Activated CD8-positive, alpha-beta T cell treated with anti-CD3 and anti-CD28 coated beads for 36 hours (primary cell): ENCODE measurements at regions not wholly inside any gene's neighbourhood (a gene's known extent, or its start where the extent isn't known, plus 50 kb on each side); places are given as distances from the start of the nearest gene placed in this dataset.

ENCODE experiments used
- ATAC-seq: fragments of 200-7000 bp; cut with Tn5 transposase; one replicate; pipeline ENCODE4 v1.10.0; 2021; ENCODE audit warnings: mild to moderate bottlenecking, moderate library complexity
- CTCF ChIA-PET: fragments of 350-600 bp; sonication (Branson Sonifier 250); formaldehyde crosslinking; loops from one replicate; lab custom pipeline; 2021; ENCODE audit warnings: antibody characterized with exemption; lab: Charles Lee
- POLR2A ChIA-PET: fragments of 350-600 bp; sonication (Branson Sonifier 250); formaldehyde crosslinking; loops from one replicate; lab custom pipeline; 2021; ENCODE audit warnings: antibody characterized with exemption; lab: Charles Lee
- DNase-seq: peaks from one replicate; pipeline ENCODE4 v3.0.0-alpha.2; 2020
- H3K27ac Mint-ChIP-seq: one replicate; pipeline ENCODE4 v1.8.0; 2021; ENCODE audit warnings: mild to moderate bottlenecking, mixed read lengths
- H3K27me3 Mint-ChIP-seq: one replicate; pipeline ENCODE4 v1.8.0; 2021; ENCODE audit warnings: mixed read lengths
- H3K36me3 Mint-ChIP-seq: one replicate; pipeline ENCODE4 v1.8.0; 2021; ENCODE audit warnings: low read depth, mixed read lengths
- H3K4me1 Mint-ChIP-seq: one replicate; pipeline ENCODE4 v1.8.0; 2021; ENCODE audit warnings: low read depth, mixed read lengths
- H3K4me3 Mint-ChIP-seq: one replicate; pipeline ENCODE4 v1.8.0; 2021; ENCODE audit warnings: mild to moderate bottlenecking, moderate library complexity, mixed read lengths
- H3K9me3 Mint-ChIP-seq: one replicate; pipeline ENCODE4 v1.8.0; 2021; ENCODE audit warnings: mixed read lengths
- intact Hi-C: fragments of 100-400 bp; cut with micrococcal nuclease; formaldehyde crosslinking; loops from one replicate; pipeline ENCODE4 v1.10.0; 2022
- TF ChIP-seq, protein P1 (sequence below): fragments of 200-600 bp; IDR thresholded peaks from one replicate; pipeline ENCODE4 v1.8.0; 2022; ENCODE audit warnings: antibody characterized with exemption, mild to moderate bottlenecking

- Mint-ChIP-seq H3K9me3 (no peaks in the 10 kb centered on the region), H3K27me3 (peaks cover 5% of the 10 kb centered on the region), H3K4me1 (no peaks in the 10 kb centered on the region), H3K36me3 (no peaks in the 10 kb centered on the region), H3K4me3 (no peak overlapping the region), H3K27ac (no peak overlapping the region)
- CTCF ChIA-PET: no interaction called here
- POLR2A ChIA-PET: no interaction called here
- DNase-seq (no peak), ATAC-seq (no peak)
- TF ChIP-seq, protein P1, sequence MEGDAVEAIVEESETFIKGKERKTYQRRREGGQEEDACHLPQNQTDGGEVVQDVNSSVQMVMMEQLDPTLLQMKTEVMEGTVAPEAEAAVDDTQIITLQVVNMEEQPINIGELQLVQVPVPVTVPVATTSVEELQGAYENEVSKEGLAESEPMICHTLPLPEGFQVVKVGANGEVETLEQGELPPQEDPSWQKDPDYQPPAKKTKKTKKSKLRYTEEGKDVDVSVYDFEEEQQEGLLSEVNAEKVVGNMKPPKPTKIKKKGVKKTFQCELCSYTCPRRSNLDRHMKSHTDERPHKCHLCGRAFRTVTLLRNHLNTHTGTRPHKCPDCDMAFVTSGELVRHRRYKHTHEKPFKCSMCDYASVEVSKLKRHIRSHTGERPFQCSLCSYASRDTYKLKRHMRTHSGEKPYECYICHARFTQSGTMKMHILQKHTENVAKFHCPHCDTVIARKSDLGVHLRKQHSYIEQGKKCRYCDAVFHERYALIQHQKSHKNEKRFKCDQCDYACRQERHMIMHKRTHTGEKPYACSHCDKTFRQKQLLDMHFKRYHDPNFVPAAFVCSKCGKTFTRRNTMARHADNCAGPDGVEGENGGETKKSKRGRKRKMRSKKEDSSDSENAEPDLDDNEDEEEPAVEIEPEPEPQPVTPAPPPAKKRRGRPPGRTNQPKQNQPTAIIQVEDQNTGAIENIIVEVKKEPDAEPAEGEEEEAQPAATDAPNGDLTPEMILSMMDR: no peak
- intact Hi-C loops: no loop called here
Measured at GRCh38 chr15:86006546-86006945, 73.1 kb upstream of the AGBL1 start.

DNA sequence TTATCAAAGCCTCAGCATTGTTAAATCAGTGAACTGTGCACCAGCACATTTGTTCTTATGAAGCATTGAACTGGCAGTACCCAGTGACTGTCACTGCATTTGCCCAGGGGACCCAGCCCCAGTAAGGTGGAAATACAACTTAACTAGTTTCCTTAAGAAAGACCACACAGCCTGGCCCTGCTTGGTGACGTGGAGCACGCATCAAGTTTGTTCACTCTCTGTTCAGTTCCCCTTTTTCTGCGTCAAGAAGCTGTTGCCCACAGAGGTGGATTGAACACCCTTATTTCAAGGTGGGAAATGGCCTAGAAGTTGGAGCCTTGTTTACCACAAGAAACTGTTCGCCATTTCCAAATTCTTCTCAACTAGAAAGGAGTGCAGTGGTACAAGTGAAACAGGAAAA is 69.9 kb upstream of the AGBL1 start:
- intact Hi-C loops: no loop called here
- no peaks in the 10 kb centered on the region for H3K36me3 Mint-ChIP-seq
- ATAC-seq: no peak
- TF ChIP-seq, protein P1: no peak
- CTCF ChIA-PET: no interaction called here
- H3K4me3 Mint-ChIP-seq: no peak overlapping the region
- no peaks in the 10 kb centered on the region for H3K4me1 Mint-ChIP-seq
- H3K9me3 Mint-ChIP-seq: no peaks in the 10 kb centered on the region
- POLR2A ChIA-PET: no interaction called here
- H3K27ac Mint-ChIP-seq: no peak overlapping the region
- no peaks in the 10 kb centered on the region for H3K27me3 Mint-ChIP-seq
- no peak for DNase-seq

GRCh38 chr15:86010398-86010797 is 69.3 kb upstream of the AGBL1 start:
- Mint-ChIP-seq H3K27ac (no peak overlapping the region), H3K27me3 (no peaks in the 10 kb centered on the region), H3K4me1 (no peaks in the 10 kb centered on the region), H3K4me3 (no peak overlapping the region), H3K9me3 (no peaks in the 10 kb centered on the region), H3K36me3 (no peaks in the 10 kb centered on the region)
- ChIA-PET POLR2A (no interaction called here), CTCF (no interaction called here)
- intact Hi-C loops: no loop called here
- no peak for ATAC-seq
- TF ChIP-seq, protein P1: no peak
- no peak for DNase-seq

DNA sequence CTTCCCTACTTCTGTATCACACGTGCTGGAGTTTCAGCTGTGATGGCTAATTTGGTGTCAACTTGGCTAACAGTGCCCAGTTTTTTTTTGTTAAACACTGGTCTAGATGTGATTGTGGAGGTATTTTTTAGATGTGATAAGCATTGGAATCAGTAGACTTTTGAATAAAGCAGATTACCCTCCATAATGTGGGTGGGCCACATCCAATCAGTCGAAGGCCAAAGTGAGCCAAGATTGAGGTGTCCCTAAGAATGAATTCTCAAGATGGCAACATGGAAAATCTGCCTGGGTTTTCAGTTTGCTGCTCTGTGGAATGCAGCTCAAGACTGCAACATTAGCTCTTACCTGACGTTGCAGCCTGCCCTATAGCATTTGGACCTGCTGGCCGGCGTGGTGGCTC is 68.8 kb upstream of the AGBL1 start:
- TF ChIP-seq, protein P1: no peak
- Mint-ChIP-seq H3K27ac (no peak overlapping the region), H3K9me3 (no peaks in the 10 kb centered on the region), H3K4me1 (no peaks in the 10 kb centered on the region), H3K4me3 (no peak overlapping the region), H3K27me3 (no peaks in the 10 kb centered on the region), H3K36me3 (no peaks in the 10 kb centered on the region)
- DNase-seq (no peak), ATAC-seq (no peak)
- POLR2A ChIA-PET: no interaction called here
- CTCF ChIA-PET: no interaction called here
- intact Hi-C loops: no loop called here

DNA sequence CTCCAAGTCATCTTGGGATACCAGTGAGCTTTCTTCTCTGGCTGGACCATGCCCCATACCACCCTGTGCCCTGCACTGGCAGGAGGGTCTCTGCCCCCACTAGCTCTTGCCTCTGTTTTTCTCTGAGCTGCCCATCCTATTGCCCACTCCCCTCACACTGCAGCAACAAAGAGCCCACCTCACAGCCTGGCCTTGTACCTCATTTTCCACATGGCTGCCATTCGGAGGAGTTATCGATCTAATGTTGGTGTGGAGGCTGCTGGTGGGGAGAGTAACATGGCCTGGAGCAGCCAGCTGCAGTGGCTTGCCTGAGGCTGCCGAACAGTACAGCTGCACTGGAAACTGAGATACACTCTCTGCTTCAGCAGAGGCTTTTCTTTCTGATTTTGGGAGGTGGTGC is 65.7 kb upstream of the AGBL1 start:
- H3K4me3 Mint-ChIP-seq: no peak overlapping the region
- no peaks in the 10 kb centered on the region for H3K27me3 Mint-ChIP-seq
- no peaks in the 10 kb centered on the region for H3K9me3 Mint-ChIP-seq
- ChIA-PET CTCF (no interaction called here), POLR2A (no interaction called here)
- H3K27ac Mint-ChIP-seq: no peak overlapping the region
- DNase-seq (no peak), ATAC-seq (no peak)
- no peaks in the 10 kb centered on the region for H3K36me3 Mint-ChIP-seq
- H3K4me1 Mint-ChIP-seq: no peaks in the 10 kb centered on the region
- TF ChIP-seq, protein P1: no peak
- intact Hi-C loops: no loop called here
